Body of pancreas (tissue), 4 donors: ENCODE measurements at regions not wholly inside any gene's neighbourhood (a gene's known extent, or its start where the extent isn't known, plus 50 kb on each side); places are given as distances from the start of the nearest gene placed in this dataset.

Experiments
- ATAC-seq: fragments of 150-250 bp; one replicate; pipeline ENCODE4 v1.9.1; 2016
- DNase-seq, 4 donors: peaks; one replicate each; pipeline ENCODE4 v3.0.0-alpha.2; 2019
- H3K27ac ChIP-seq, 4 donors: fragments of 200-600 bp; sonication (generic); 1 replicate in 3 of 4; 2 replicates in 1 of 4; pipeline versions ENCODE4 v1.5.1 to v1.6.1; 2016 to 2019; ENCODE audit warnings: mild to moderate bottlenecking in 1 of 4, mixed read lengths in 1 of 4, moderate library complexity in 1 of 4
- H3K27me3 ChIP-seq, 2 donors: fragments of 200-600 bp; sonication (generic); one replicate each; pipeline ENCODE4 v1.6.0; 2016; ENCODE audit warnings: mild to moderate bottlenecking in 1 of 2
- H3K36me3 ChIP-seq, 2 donors: fragments of 200-600 bp; sonication (generic); replicated peaks in 1 of 2; 2 replicates each; pipeline ENCODE4 v1.5.1; 2016; ENCODE audit warnings: low read depth in 2 of 2; ENCODE audit not compliant: insufficient read depth in 1 of 2
- H3K4me1 ChIP-seq: fragments of 200-600 bp; sonication (generic); one replicate; pipeline ENCODE4 v1.6.0; 2016
- H3K4me3 ChIP-seq, 2 donors: fragments of 200-600 bp; sonication (generic); 1 replicate in 1 of 2; 2 replicates in 1 of 2; pipeline ENCODE4 v1.5.1; 2016 to 2019
- H3K9me3 ChIP-seq, 3 donors: fragments of 200-600 bp; sonication (generic); 1 replicate in 2 of 3; 2 replicates in 1 of 3; pipeline ENCODE4 v1.5.1; 2016
- CTCF ChIP-seq, 7 experiments: fragments of 450-650 bp in 4 of 7; fragments of 200-600 bp in 3 of 7; sonication (generic) in 3 of 7; IDR thresholded peaks; one replicate each; pipeline ENCODE4 v1.5.1; 2016 to 2019; ENCODE audit warnings: antibody characterized with exemption in 7 of 7
- POLR2A ChIP-seq, 3 donors: fragments of 450-650 bp; IDR thresholded peaks; one replicate each; pipeline ENCODE4 v1.6.1; 2016; ENCODE audit warnings: antibody characterized with exemption in 3 of 3, mild to moderate bottlenecking in 2 of 3
- WGBS, 2 donors: methylation state at CpG; one replicate each; pipeline ENCODE4 v1.1.5; 2017; 5-methylcytosine and 5-hydroxymethylcytosine counted together
- intact Hi-C: fragments of 100-400 bp; cut with DNase I; formaldehyde crosslinking; loops from one replicate; pipeline ENCODE4 v1.15.1; 2023

- Histone ChIP-seq H3K36me3 (no peaks in the 10 kb centered on the region), H3K27me3 (no peaks in the 10 kb centered on the region), H3K9me3 (no peaks in the 10 kb centered on the region), H3K27ac (no peak overlapping the region), H3K4me1 (no peaks in the 10 kb centered on the region), H3K4me3 (no peak overlapping the region)
- intact Hi-C loops: no loop called here
- TF ChIP-seq CTCF (IDR thresholded peaks at IDR 0.05) (no peak), POLR2A (IDR thresholded peaks at IDR 0.05) (no peak)
- DNase-seq: no peak
- no peak for ATAC-seq
- WGBS, 2 donors: 60 to 73% methylated on average over 10 of the region's 10 CpGs
Observed at GRCh38 chr10:3574451-3574850, 210.6 kb downstream of the KLF6 start.

GRCh38 chr10:3573498-3573897 lies 211.5 kb downstream of the KLF6 start:
- no peak for ATAC-seq
- WGBS, 2 donors: 63 to 75% methylated on average over 8 of the region's 8 CpGs
- TF ChIP-seq POLR2A (IDR thresholded peaks at IDR 0.05) (no peak), CTCF (IDR thresholded peaks at IDR 0.05) (no peak)

GRCh38 chr10:3571310-3571825 lies 213.6 kb downstream of the KLF6 start:
- no peak for TF ChIP-seq POLR2A (IDR thresholded peaks at IDR 0.05)
- Histone ChIP-seq H3K4me1 (no peaks in the 10 kb centered on the region), H3K9me3 (no peaks in the 10 kb centered on the region), H3K4me3 (no peak overlapping the region), H3K27ac (no peak overlapping the region), H3K27me3 (no peaks in the 10 kb centered on the region), H3K36me3 (no peaks in the 10 kb centered on the region)
- DNase-seq (no peak), ATAC-seq (no peak)
- intact Hi-C loops: no loop called here
- WGBS, 2 donors: 76% methylated on average over 14 of the region's 14 CpGs

More at GRCh38 chr10:3573498-3573897, 211.5 kb downstream of the KLF6 start:
- Histone ChIP-seq H3K4me3 (no peak overlapping the region), H3K4me1 (no peaks in the 10 kb centered on the region), H3K27me3 (no peaks in the 10 kb centered on the region), H3K36me3 (no peaks in the 10 kb centered on the region), H3K9me3 (no peaks in the 10 kb centered on the region), H3K27ac (no peak overlapping the region)
- DNase-seq: no peak
- intact Hi-C loops: no loop called here

- no peak overlapping the region for H3K4me3 ChIP-seq
- no peak for TF ChIP-seq CTCF (IDR thresholded peaks at IDR 0.05)
- TF ChIP-seq POLR2A (IDR thresholded peaks at IDR 0.05): no peak
- 43 to 48% methylated on average over 8 to 9 of the region's 9 CpGs for WGBS, 2 donors
- H3K4me1 ChIP-seq: no peaks in the 10 kb centered on the region
- no peaks in the 10 kb centered on the region for H3K27me3 ChIP-seq
- intact Hi-C loops: no loop called here
- peak; percentile 9 for ATAC-seq
- H3K9me3 ChIP-seq: no peaks in the 10 kb centered on the region
- H3K36me3 ChIP-seq: no peaks in the 10 kb centered on the region
- H3K27ac ChIP-seq: no peak overlapping the region
- DNase-seq: peak in 1 of 4 donors; percentile 21
Observed at GRCh38 chr10:3570855-3571266, 214.1 kb downstream of the KLF6 start.

GRCh38 chr10:3570131-3570729 lies 214.8 kb downstream of the KLF6 start:
- Histone ChIP-seq H3K36me3 (no peaks in the 10 kb centered on the region), H3K9me3 (no peaks in the 10 kb centered on the region), H3K4me1 (no peaks in the 10 kb centered on the region), H3K27ac (no peak overlapping the region), H3K27me3 (no peaks in the 10 kb centered on the region), H3K4me3 (no peak overlapping the region)
- DNase-seq (peak in 1 of 4 donors; percentile 10), ATAC-seq (no peak)
- intact Hi-C loops: no loop called here
- WGBS, 2 donors: 67 to 70% methylated on average over 13 of the region's 13 CpGs
- TF ChIP-seq CTCF (IDR thresholded peaks at IDR 0.05) (no peak), POLR2A (IDR thresholded peaks at IDR 0.05) (no peak)
